GM20000 (cell line): ENCODE measurements at regions not wholly inside any gene's neighbourhood (a gene's known extent, or its start where the extent isn't known, plus 50 kb on each side); places are given as distances from the start of the nearest gene placed in this dataset.

Experiments used
- DNase-seq: peaks from one replicate; pipeline ENCODE4 v3.0.0; 2012; ENCODE audit warnings: low spot score
- CTCF ChIP-seq: IDR thresholded peaks from 2 replicates; pipeline ENCODE4 v1.5.1; 2012; ENCODE audit warnings: mild to moderate bottlenecking, control low read depth; ENCODE audit errors: extremely low read depth, missing control alignments

GRCh38 chr19:31834070-31834469, 484.8 kb upstream of the TSHZ3 start:
- no peak for DNase-seq
- TF ChIP-seq CTCF = no peak

GRCh38 chr19:31838163-31838815, 489.1 kb upstream of the TSHZ3 start:
- no peak for TF ChIP-seq CTCF
- no peak for DNase-seq

DNA sequence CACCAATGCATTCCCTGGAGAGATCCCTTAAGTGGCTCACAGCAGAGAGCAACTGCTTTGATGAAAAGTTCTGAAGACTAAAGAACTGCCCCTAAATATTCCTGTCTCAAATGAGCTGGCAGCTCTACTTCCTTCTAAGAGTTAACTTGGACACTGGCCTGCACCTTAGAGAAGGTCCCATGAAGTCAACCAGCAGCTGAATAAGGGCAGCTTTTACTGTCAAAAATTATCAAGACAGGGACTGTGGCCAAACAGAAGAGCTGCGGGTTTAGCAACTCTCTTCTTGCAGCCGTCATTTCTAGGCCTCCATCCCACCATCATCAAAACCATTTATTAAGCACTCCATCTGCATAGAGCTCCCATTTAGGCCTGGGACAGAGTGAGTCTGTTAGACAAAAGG, 491.1 kb upstream of the TSHZ3 start:
- no peak for TF ChIP-seq CTCF
- DNase-seq = no peak

- no peak for DNase-seq
- TF ChIP-seq CTCF = no peak
Observed at GRCh38 chr19:31841755-31842154, 492.5 kb upstream of the TSHZ3 start.

DNA sequence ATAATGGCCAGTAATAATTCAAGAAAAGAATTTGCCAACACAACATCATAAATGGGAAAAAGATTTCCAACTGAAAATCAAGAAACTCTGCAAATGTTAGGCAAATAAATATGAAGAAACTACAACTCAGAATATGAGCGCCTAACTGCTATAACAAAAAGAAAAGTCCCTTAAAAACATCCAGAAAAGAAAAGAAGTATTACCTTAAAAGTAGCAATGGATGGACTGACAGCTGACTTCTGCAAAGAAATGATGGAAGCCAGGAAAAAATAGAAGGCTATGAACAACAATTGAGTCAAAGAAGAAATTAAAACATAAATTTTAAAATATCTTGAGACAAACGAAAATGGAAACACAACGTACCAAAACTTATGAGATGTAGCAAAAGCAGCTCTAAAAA, 482.3 kb upstream of the ZNF507 start:
- no peak for TF ChIP-seq CTCF
- no peak for DNase-seq

DNA sequence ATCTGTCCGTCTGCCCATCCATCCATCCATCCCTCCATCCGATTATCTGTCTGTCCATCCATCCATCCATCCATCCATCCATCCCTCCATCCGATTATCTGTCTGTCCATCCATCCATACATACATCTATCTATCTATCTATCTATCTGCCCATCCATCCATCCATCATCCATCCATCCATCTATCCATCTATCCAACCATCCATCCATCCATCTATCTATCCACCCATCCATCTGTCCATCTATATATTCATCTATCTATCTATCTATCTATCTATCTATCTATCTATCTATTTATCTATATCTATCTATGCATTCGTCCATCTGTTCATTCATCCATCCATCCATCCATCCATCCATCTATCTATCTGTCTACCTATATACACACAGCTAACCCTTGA, 471.1 kb upstream of the ZNF507 start:
- no peak for DNase-seq
- TF ChIP-seq CTCF = no peak

- no peak for TF ChIP-seq CTCF
- no peak for DNase-seq
Observed at GRCh38 chr19:31875591-31875990, 469.8 kb upstream of the ZNF507 start.
